ENCODE measurements at regions not wholly inside any gene's neighbourhood (a gene's known extent, or its start where the extent isn't known, plus 50 kb on each side); places are given as distances from the start of the nearest gene placed in this dataset.

GRCh38 chr2:201568217-201568820, 75.0 kb downstream of the TMEM237 start:
- Histone ChIP-seq H3K4me1 (ENCODE audit: insufficient read depth, low read length) (no peaks in the 10 kb centered on the region), H3F3A (ENCODE audit: low read length, unreplicated experiment) (no peaks in the 10 kb centered on the region), H3K9ac (ENCODE audit: low read length) (no peak overlapping the region), H3K4me3 (ENCODE audit: low read length) (no peak overlapping the region), H3K9me3 (ENCODE audit: low read length) (no peaks in the 10 kb centered on the region), H2AFZ (ENCODE audit: low read length) (no peak overlapping the region), H3K36me3 (ENCODE audit: low read depth, low read length) (no peaks in the 10 kb centered on the region), H3K79me2 (ENCODE audit: low read length) (no peaks in the 10 kb centered on the region), H3K4me2 (ENCODE audit: low read length) (no peak overlapping the region), H3K27ac (ENCODE audit: low read length) (no peak overlapping the region), H3K27me3 (ENCODE audit: low read length) (no peaks in the 10 kb centered on the region), H4K20me1 (ENCODE audit: low read length) (no peaks in the 10 kb centered on the region), H3K9me2 (replicated peaks; ENCODE audit: low read length) (0 out of 2 replicates have a peak, but pooled peaks cover 3% of the 10 kb centered on the region)
- CTCF ChIA-PET: no interaction called here
- no TSS peak for BruUV-seq (replicated peaks)
- no peak for ATAC-seq
- TF ChIP-seq EZH2phosphoT487 (IDR thresholded peaks at IDR 0.05; ENCODE audit: borderline replicate concordance, low read length): no peak
- no peak for TF ChIP-seq EZH2 (IDR thresholded peaks at IDR 0.05; ENCODE audit: low read length, unreplicated experiment)
- no peak for TF ChIP-seq CTCF (conservative IDR thresholded peaks at IDR 0.05; ENCODE audit: low read depth, low read length)
- intact Hi-C loops (cut with micrococcal nuclease): no loop called here
- POLR2A ChIA-PET (ENCODE audit: unreplicated experiment): no interaction called here
- DNase-seq: no peak

- ChIA-PET CTCF (no interaction called here), POLR2A (ENCODE audit: unreplicated experiment) (no interaction called here)
- H3K9me3 ChIP-seq (ENCODE audit: low read length): no peaks in the 10 kb centered on the region
- no peaks in the 10 kb centered on the region for H3K4me1 ChIP-seq (ENCODE audit: insufficient read depth, low read length)
- no peak for TF ChIP-seq CTCF (conservative IDR thresholded peaks at IDR 0.05; ENCODE audit: low read depth, low read length)
- no peak for TF ChIP-seq EZH2phosphoT487 (IDR thresholded peaks at IDR 0.05; ENCODE audit: borderline replicate concordance, low read length)
- no peak for TF ChIP-seq EZH2 (IDR thresholded peaks at IDR 0.05; ENCODE audit: low read length, unreplicated experiment)
- no peak overlapping the region for H3K4me3 ChIP-seq (ENCODE audit: low read length)
- DNase-seq (no peak), ATAC-seq (no peak)
- H3K27me3 ChIP-seq (ENCODE audit: low read length): no peaks in the 10 kb centered on the region
- no peaks in the 10 kb centered on the region for H3F3A ChIP-seq (ENCODE audit: low read length, unreplicated experiment)
- no peaks in the 10 kb centered on the region for H4K20me1 ChIP-seq (ENCODE audit: low read length)
- intact Hi-C loops (cut with micrococcal nuclease): no loop called here
- no peak overlapping the region for H3K27ac ChIP-seq (ENCODE audit: low read length)
- no peak overlapping the region for H2AFZ ChIP-seq (ENCODE audit: low read length)
- no peaks in the 10 kb centered on the region for H3K9me2 ChIP-seq (replicated peaks; ENCODE audit: low read length)
- BruUV-seq (replicated peaks): no TSS peak
- no peaks in the 10 kb centered on the region for H3K36me3 ChIP-seq (ENCODE audit: low read depth, low read length)
- H3K4me2 ChIP-seq (ENCODE audit: low read length): no peak overlapping the region
- H3K9ac ChIP-seq (ENCODE audit: low read length): no peak overlapping the region
- no peaks in the 10 kb centered on the region for H3K79me2 ChIP-seq (ENCODE audit: low read length)
These were observed 84.1 kb downstream of the TMEM237 start for GRCh38 chr2:201559067-201559710.

- no peaks in the 10 kb centered on the region for H3K36me3 ChIP-seq (ENCODE audit: low read depth, low read length)
- ChIA-PET CTCF (no interaction called here), POLR2A (ENCODE audit: unreplicated experiment) (no interaction called here)
- H3K27ac ChIP-seq (ENCODE audit: low read length): no peak overlapping the region
- H3K9me3 ChIP-seq (ENCODE audit: low read length): no peaks in the 10 kb centered on the region
- TF ChIP-seq CTCF (conservative IDR thresholded peaks at IDR 0.05; ENCODE audit: low read depth, low read length) (no peak), EZH2phosphoT487 (IDR thresholded peaks at IDR 0.05; ENCODE audit: borderline replicate concordance, low read length) (no peak)
- intact Hi-C loops (cut with micrococcal nuclease): no loop called here
- no peaks in the 10 kb centered on the region for H3F3A ChIP-seq (ENCODE audit: low read length, unreplicated experiment)
- H3K9ac ChIP-seq (ENCODE audit: low read length): no peak overlapping the region
- DNase-seq: no peak
- H3K9me2 ChIP-seq (replicated peaks; ENCODE audit: low read length): no peaks in the 10 kb centered on the region
- ATAC-seq: no peak
- H3K4me3 ChIP-seq (ENCODE audit: low read length): no peak overlapping the region
- no peaks in the 10 kb centered on the region for H3K79me2 ChIP-seq (ENCODE audit: low read length)
- H2AFZ ChIP-seq (ENCODE audit: low read length): no peak overlapping the region
- BruUV-seq (replicated peaks): no TSS peak
- H3K4me2 ChIP-seq (ENCODE audit: low read length): no peak overlapping the region
- H3K27me3 ChIP-seq (ENCODE audit: low read length): no peaks in the 10 kb centered on the region
- no peaks in the 10 kb centered on the region for H3K4me1 ChIP-seq (ENCODE audit: insufficient read depth, low read length)
- no peaks in the 10 kb centered on the region for H4K20me1 ChIP-seq (ENCODE audit: low read length)
These were observed 84.6 kb downstream of the TMEM237 start for GRCh38 chr2:201558665-201559064.

Data from PC-3 (cell line).